Activated naive CD4-positive, alpha-beta T cell treated with anti-CD3 and anti-CD28 coated beads, Interleukin-2, amount 50 U/mL, for 24 hours (primary cell): ENCODE measurements at regions not wholly inside any gene's neighbourhood (a gene's known extent, or its start where the extent isn't known, plus 50 kb on each side); places are given as distances from the start of the nearest gene placed in this dataset.

ENCODE experiments used
- H3K27ac Mint-ChIP-seq: one replicate; pipeline ENCODE4 v1.8.0; 2021; ENCODE audit warnings: mild to moderate bottlenecking, mixed read lengths
- H3K27me3 Mint-ChIP-seq: one replicate; pipeline ENCODE4 v1.8.0; 2021; ENCODE audit warnings: mixed read lengths
- H3K36me3 Mint-ChIP-seq: one replicate; pipeline ENCODE4 v1.8.0; 2021; ENCODE audit warnings: mixed read lengths
- H3K4me1 Mint-ChIP-seq: one replicate; pipeline ENCODE4 v1.8.0; 2021; ENCODE audit warnings: mixed read lengths
- H3K4me3 Mint-ChIP-seq: one replicate; pipeline ENCODE4 v1.8.0; 2021; ENCODE audit warnings: mild to moderate bottlenecking, mixed read lengths
- H3K9me3 Mint-ChIP-seq: one replicate; pipeline ENCODE4 v1.8.0; 2021; ENCODE audit warnings: mixed read lengths

DNA sequence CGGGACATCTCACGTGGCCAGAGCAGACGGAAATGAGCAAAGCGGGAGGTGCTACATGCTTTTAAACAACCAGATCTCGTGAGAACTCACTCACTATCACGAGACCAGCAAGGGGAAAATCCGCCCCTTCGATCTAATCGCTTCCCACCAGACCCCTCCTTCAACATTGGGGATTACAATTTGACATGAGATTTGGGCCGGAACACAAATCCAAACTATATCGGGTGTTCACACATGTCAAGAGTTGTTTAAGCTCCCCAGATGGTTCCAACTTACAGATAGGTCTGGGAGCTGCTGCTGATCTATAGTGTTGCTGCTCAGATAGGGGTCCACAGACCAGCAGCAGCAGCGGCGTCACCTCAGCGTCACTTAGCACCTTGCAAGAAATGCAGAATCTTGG, 194.9 kb downstream of the GPAM start:
- Mint-ChIP-seq H3K4me1 (no peaks in the 10 kb centered on the region), H3K4me3 (no peak overlapping the region), H3K27ac (no peak overlapping the region), H3K27me3 (peaks cover 6% of the 10 kb centered on the region), H3K9me3 (no peaks in the 10 kb centered on the region), H3K36me3 (no peaks in the 10 kb centered on the region)

DNA sequence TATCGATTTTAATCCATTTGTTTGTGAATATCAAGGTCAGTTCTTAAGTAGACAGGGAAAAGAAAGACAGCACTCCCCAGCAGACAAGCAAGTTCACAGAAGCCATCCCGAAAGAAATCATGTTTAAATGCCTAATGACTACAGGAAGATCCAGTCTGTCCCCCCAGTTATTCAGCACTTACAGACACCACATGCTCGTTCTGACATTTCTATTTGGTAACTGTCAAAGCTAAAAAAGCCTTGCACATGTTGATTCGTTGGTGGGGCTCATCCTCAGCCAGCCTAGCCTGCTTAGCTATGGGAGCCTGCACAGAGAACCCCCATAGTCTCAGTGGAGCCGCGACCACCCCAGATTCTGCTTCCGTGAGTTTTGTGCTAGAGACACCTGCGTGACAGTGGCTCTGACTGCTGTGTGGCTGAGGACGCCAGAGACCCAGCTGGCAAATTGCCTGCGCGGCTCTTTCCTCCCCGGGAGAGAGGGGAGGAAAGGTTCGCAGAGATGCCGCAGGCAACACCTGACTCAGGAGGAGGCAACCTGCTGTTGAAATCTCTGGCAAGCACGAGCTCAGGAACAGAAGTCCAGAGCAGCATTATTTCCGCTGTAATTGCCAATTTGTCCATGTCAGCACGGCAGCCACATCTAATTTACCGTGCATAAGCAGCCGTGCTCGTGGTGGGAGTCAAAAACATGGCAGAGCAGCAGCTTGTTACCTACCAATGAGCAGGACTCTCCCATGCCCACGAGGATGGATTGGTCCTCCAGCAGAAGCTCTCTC, 194.2 kb downstream of the GPAM start:
- Mint-ChIP-seq H3K4me3 (no peak overlapping the region), H3K27ac (no peak overlapping the region), H3K9me3 (no peaks in the 10 kb centered on the region), H3K4me1 (no peaks in the 10 kb centered on the region), H3K27me3 (peaks cover 6% of the 10 kb centered on the region), H3K36me3 (no peaks in the 10 kb centered on the region)

DNA sequence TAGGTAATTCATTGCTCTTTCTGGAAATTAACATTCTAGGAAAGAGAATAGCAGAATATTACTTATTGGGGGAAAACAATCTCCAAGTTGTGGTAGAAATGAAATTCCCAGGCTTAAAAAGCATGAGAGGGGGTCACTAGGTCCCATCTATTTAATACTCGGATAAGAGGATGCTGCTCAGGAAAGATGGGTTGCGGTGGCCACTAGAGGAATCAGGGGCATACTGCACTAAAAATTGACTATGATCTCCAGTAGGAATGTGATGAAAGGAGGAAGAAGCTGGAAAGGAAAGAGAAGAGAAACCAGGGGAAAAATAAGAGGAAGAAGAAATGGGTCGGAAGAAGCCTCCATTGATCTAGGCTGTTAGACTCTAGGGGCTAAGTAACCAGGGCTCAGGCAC, 192.8 kb downstream of the GPAM start:
- no peaks in the 10 kb centered on the region for H3K36me3 Mint-ChIP-seq
- H3K4me3 Mint-ChIP-seq: no peak overlapping the region
- H3K27me3 Mint-ChIP-seq: peaks cover 10% of the 10 kb centered on the region
- H3K27ac Mint-ChIP-seq: no peak overlapping the region
- no peaks in the 10 kb centered on the region for H3K4me1 Mint-ChIP-seq
- H3K9me3 Mint-ChIP-seq: no peaks in the 10 kb centered on the region

GRCh38 chr10:111993321-111993720, 190.2 kb downstream of the GPAM start:
- Mint-ChIP-seq H3K27ac (no peak overlapping the region), H3K36me3 (no peaks in the 10 kb centered on the region), H3K4me1 (no peaks in the 10 kb centered on the region), H3K4me3 (no peak overlapping the region), H3K27me3 (peaks cover 10% of the 10 kb centered on the region), H3K9me3 (no peaks in the 10 kb centered on the region)

GRCh38 chr10:111993872-111994426, 189.6 kb downstream of the GPAM start:
- Mint-ChIP-seq H3K4me3 (no peak overlapping the region), H3K36me3 (no peaks in the 10 kb centered on the region), H3K9me3 (no peaks in the 10 kb centered on the region), H3K27ac (no peak overlapping the region), H3K27me3 (peaks cover 12% of the 10 kb centered on the region), H3K4me1 (no peaks in the 10 kb centered on the region)

DNA sequence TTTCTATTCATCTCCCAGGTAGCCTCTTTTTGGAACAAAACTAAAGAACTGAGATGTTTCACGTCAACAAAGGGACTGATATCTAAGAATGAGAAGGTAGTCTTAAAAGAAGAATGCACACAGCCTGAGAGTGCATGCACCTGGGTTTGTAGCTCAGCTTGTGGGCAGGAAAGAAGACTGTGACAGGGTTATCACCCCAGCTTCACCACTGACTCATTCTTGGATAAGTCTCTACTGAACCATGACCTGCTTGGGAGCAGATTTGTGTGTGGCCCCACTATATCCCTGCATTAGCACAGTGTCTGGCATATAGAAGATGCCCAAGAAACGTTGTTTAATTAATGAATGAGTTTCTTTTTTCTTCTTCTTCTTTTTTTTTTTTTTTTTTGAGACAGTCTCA, 187.5 kb downstream of the GPAM start:
- Mint-ChIP-seq H3K4me1 (no peaks in the 10 kb centered on the region), H3K27ac (no peak overlapping the region)

GRCh38 chr10:111998728-111999127, 184.8 kb downstream of the GPAM start:
- no peak overlapping the region for H3K4me3 Mint-ChIP-seq
- no peaks in the 10 kb centered on the region for H3K9me3 Mint-ChIP-seq
- H3K27ac Mint-ChIP-seq: no peak overlapping the region
- H3K4me1 Mint-ChIP-seq: no peaks in the 10 kb centered on the region
- no peaks in the 10 kb centered on the region for H3K36me3 Mint-ChIP-seq
- H3K27me3 Mint-ChIP-seq: peaks cover 7% of the 10 kb centered on the region

More for the DNA sequence above, 187.5 kb downstream of the GPAM start:
- Mint-ChIP-seq H3K36me3 (no peaks in the 10 kb centered on the region), H3K9me3 (no peaks in the 10 kb centered on the region), H3K4me3 (no peak overlapping the region), H3K27me3 (peaks cover 11% of the 10 kb centered on the region)

GRCh38 chr10:111999205-111999914, 184.2 kb downstream of the GPAM start:
- H3K4me1 Mint-ChIP-seq: no peaks in the 10 kb centered on the region
- no peaks in the 10 kb centered on the region for H3K9me3 Mint-ChIP-seq
- H3K27ac Mint-ChIP-seq: no peak overlapping the region
- no peaks in the 10 kb centered on the region for H3K36me3 Mint-ChIP-seq
- no peak overlapping the region for H3K4me3 Mint-ChIP-seq
- peaks cover 8% of the 10 kb centered on the region for H3K27me3 Mint-ChIP-seq

- H3K4me1 Mint-ChIP-seq: no peaks in the 10 kb centered on the region
- H3K36me3 Mint-ChIP-seq: no peaks in the 10 kb centered on the region
- H3K27me3 Mint-ChIP-seq: peaks cover 8% of the 10 kb centered on the region
- H3K9me3 Mint-ChIP-seq: no peaks in the 10 kb centered on the region
- H3K27ac Mint-ChIP-seq: no peak overlapping the region
- no peak overlapping the region for H3K4me3 Mint-ChIP-seq
Observed at GRCh38 chr10:111999915-112000302, 183.7 kb downstream of the GPAM start.

DNA sequence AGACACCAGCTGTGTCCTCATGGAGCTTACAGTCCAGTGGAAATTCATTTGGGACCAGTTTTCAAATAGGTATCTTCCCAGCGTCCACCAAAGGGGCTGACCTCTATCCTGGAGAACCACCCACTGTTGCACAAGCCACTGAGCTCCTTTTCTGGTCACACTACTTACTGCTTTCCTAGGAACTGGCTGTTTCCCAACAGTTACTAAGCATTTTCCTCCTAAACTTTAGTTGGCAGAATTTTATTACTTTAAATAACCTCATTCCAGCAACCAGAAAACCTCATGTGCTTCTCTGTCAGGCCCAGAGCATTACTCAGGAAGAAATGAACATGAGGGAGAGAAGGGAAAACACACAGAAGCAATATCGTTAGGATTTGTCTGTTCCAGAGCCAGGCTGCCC, 183.1 kb downstream of the GPAM start:
- no peak overlapping the region for H3K27ac Mint-ChIP-seq
- no peak overlapping the region for H3K4me3 Mint-ChIP-seq
- no peaks in the 10 kb centered on the region for H3K36me3 Mint-ChIP-seq
- no peaks in the 10 kb centered on the region for H3K9me3 Mint-ChIP-seq
- peaks cover 7% of the 10 kb centered on the region for H3K27me3 Mint-ChIP-seq
- H3K4me1 Mint-ChIP-seq: no peaks in the 10 kb centered on the region

GRCh38 chr10:112002206-112002605, 181.4 kb downstream of the GPAM start:
- Mint-ChIP-seq H3K4me3 (no peak overlapping the region), H3K9me3 (no peaks in the 10 kb centered on the region), H3K4me1 (no peaks in the 10 kb centered on the region), H3K27ac (no peak overlapping the region), H3K27me3 (peaks cover 4% of the 10 kb centered on the region), H3K36me3 (no peaks in the 10 kb centered on the region)

DNA sequence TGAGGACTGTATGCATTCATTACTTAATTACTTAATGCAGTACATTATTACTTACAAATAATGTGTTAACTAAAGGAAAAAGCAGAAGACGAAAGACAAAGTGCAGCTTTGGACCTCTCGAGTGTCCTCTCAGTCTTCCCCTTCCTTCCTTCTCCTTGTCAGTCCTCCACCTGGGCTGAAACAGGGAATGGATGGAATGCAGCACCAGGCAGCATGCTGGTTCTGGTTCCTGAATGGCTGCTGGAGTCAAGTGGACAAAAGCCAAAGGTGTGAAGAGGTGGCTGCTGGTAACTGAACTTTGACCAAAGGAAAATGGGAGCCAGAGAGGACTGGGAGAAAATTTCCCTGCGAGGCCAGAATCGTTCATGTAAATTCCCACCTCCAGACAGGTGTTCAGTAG, 179.5 kb downstream of the GPAM start:
- no peaks in the 10 kb centered on the region for H3K9me3 Mint-ChIP-seq
- no peaks in the 10 kb centered on the region for H3K36me3 Mint-ChIP-seq
- H3K27me3 Mint-ChIP-seq: peaks cover 1% of the 10 kb centered on the region
- no peak overlapping the region for H3K4me3 Mint-ChIP-seq
- H3K4me1 Mint-ChIP-seq: no peaks in the 10 kb centered on the region
- no peak overlapping the region for H3K27ac Mint-ChIP-seq

GRCh38 chr10:112005044-112005443, 178.5 kb downstream of the GPAM start:
- Mint-ChIP-seq H3K36me3 (no peaks in the 10 kb centered on the region), H3K27me3 (peaks cover 1% of the 10 kb centered on the region), H3K4me3 (no peak overlapping the region), H3K4me1 (no peaks in the 10 kb centered on the region), H3K27ac (no peak overlapping the region), H3K9me3 (no peaks in the 10 kb centered on the region)

DNA sequence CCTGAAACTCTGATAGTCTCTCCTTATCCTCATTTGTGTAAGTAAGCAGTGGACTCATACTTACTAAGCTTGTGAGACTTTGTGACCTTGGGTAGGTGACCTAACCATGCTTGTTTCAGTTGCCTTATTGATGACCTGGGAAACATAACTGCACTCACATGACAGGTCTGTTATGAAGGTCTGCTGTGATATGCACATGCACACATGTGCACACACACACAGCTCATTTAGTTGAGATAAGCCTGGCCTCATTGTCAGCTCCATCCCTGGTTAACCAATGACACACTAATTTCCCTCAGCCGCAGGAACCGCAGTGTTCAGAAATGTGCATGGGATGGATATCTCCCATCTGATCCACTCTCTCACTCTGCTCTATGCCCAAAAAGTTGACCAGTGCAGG, 177.2 kb downstream of the GPAM start:
- Mint-ChIP-seq H3K4me1 (no peaks in the 10 kb centered on the region), H3K4me3 (no peak overlapping the region)

DNA sequence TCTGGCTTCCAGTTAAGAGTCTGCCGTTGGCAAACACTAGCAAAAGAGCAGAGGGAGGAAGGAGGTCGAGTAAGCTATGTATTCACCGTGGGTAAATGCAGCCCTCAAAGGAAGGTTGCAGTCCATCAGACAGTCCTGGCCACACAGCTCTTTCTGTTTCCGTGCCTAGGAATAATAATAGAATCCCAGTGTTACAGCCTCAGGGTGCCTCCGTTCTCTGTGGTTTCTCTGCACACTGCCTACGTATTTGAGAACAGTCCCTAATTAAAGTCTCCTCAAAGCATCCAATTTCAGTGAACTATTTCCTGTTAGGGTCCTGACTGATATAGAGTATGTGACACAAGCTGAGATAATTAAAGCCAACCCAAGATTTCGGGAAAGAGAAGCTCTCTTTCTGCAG, 176.7 kb downstream of the GPAM start:
- Mint-ChIP-seq H3K27me3 (peaks cover 3% of the 10 kb centered on the region), H3K4me3 (no peak overlapping the region), H3K4me1 (no peaks in the 10 kb centered on the region), H3K36me3 (no peaks in the 10 kb centered on the region), H3K27ac (no peak overlapping the region), H3K9me3 (no peaks in the 10 kb centered on the region)

More for the DNA sequence above, 177.2 kb downstream of the GPAM start:
- Mint-ChIP-seq H3K27ac (no peak overlapping the region), H3K27me3 (peaks cover 1% of the 10 kb centered on the region), H3K36me3 (no peaks in the 10 kb centered on the region), H3K9me3 (no peaks in the 10 kb centered on the region)

DNA sequence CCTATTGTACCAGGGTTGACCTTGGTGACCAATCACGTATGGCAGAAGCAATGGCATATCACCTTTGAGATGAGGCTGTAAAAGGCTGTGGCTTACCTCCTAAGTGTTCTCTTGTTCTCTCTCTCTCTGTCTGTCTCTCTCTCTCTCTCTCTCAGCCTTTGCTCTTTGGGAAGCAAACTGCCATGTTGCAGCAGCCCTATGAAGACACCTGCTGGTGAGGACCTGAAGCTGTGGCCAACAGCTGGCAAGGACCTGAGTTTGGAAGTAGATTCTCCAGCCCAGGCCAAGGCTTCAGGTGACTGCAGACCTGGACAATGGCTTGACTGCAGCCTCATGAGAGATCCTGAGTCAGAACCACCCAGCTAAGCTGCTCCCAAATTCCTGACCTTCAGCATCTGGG, 161.4 kb downstream of the GPAM start:
- H3K4me1 Mint-ChIP-seq: no peaks in the 10 kb centered on the region

More for the DNA sequence above, 161.4 kb downstream of the GPAM start:
- no peak overlapping the region for H3K4me3 Mint-ChIP-seq
- H3K27me3 Mint-ChIP-seq: peaks cover 2% of the 10 kb centered on the region
- H3K9me3 Mint-ChIP-seq: no peaks in the 10 kb centered on the region
- H3K27ac Mint-ChIP-seq: no peak overlapping the region
- no peaks in the 10 kb centered on the region for H3K36me3 Mint-ChIP-seq
